ENCODE measurements at regions not wholly inside any gene's neighbourhood (a gene's known extent, or its start where the extent isn't known, plus 50 kb on each side); places are given as distances from the start of the nearest gene placed in this dataset.
A peak's percentile ranks its signal among the peaks of the same experiment; 100 is the strongest.

- no peaks in the 10 kb centered on the region for H3K27me3 ChIP-seq
- intact Hi-C loops (cut with DNase I): loop anchor here in 1 of 2 donors (5.0 to 10.0 kb wide), 2 partner anchors 55 to 98 kb away; partner anchors contain the start of gene IER5
- no peaks in the 10 kb centered on the region for H3K9me3 ChIP-seq
- peaks cover 16 to 41% of the 10 kb centered on the region in 2 donors for H3K4me1 ChIP-seq
- peak overlapping the region in 1 of 2 donors; percentile 75 for H3K27ac ChIP-seq
- DNase-seq (peak; percentile 85 to 98 (median 90)), ATAC-seq (peak; percentile 98)
- peak overlapping the region in 1 of 2 donors; percentile 4 for H3K4me3 ChIP-seq
- peak; percentile 96 to 98 for TF ChIP-seq CTCF (IDR thresholded peaks at IDR 0.05)
- no peaks in the 10 kb centered on the region for H3K36me3 ChIP-seq
Measured at GRCh38 chr1:181142096-181142958, 53.8 kb downstream of the IER5 start.

- DNase-seq: no peak
- no peak overlapping the region for H3K27ac ChIP-seq
- intact Hi-C loops (cut with DNase I): loop anchor here in 1 of 2 donors (5.0 to 10.0 kb wide), 2 partner anchors 56 to 98 kb away; partner anchors contain the start of gene IER5
- TF ChIP-seq CTCF (IDR thresholded peaks at IDR 0.05): no peak
- H3K4me1 ChIP-seq: peaks cover 16 to 41% of the 10 kb centered on the region in 2 donors
- H3K36me3 ChIP-seq: no peaks in the 10 kb centered on the region
- no peak for ATAC-seq
- no peak overlapping the region for H3K4me3 ChIP-seq
- H3K27me3 ChIP-seq: no peaks in the 10 kb centered on the region
- H3K9me3 ChIP-seq: no peaks in the 10 kb centered on the region
Measured at GRCh38 chr1:181143102-181143859, 54.8 kb downstream of the IER5 start.

- Histone ChIP-seq H3K4me3 (no peak overlapping the region), H3K4me1 (peaks cover 16 to 37% of the 10 kb centered on the region in 2 donors), H3K36me3 (no peaks in the 10 kb centered on the region), H3K9me3 (no peaks in the 10 kb centered on the region), H3K27me3 (no peaks in the 10 kb centered on the region), H3K27ac (no peak overlapping the region)
- no peak for DNase-seq
- no peak for ATAC-seq
- no peak for TF ChIP-seq CTCF (IDR thresholded peaks at IDR 0.05)
- intact Hi-C loops (cut with DNase I): loop anchor here in 1 of 2 donors (5.0 to 10.0 kb wide), 2 partner anchors 57 to 99 kb away; partner anchors contain the start of gene IER5
Measured at GRCh38 chr1:181144238-181144637, 55.7 kb downstream of the IER5 start.

- Histone ChIP-seq H3K4me3 (no peak overlapping the region), H3K36me3 (no peaks in the 10 kb centered on the region), H3K27me3 (no peaks in the 10 kb centered on the region), H3K27ac (no peak overlapping the region), H3K9me3 (no peaks in the 10 kb centered on the region), H3K4me1 (peaks cover 11 to 24% of the 10 kb centered on the region in 2 donors)
- ATAC-seq: no peak
- no peak for DNase-seq
- TF ChIP-seq CTCF (IDR thresholded peaks at IDR 0.05): no peak
- intact Hi-C loops (cut with DNase I): loop anchor here in 1 of 2 donors (10.0 kb wide), 1 partner anchor 104 kb away; no protein-coding TSS in a partner anchor
Measured at GRCh38 chr1:181148636-181149035, 60.1 kb downstream of the IER5 start.
